ENCODE measurements at regions not wholly inside any gene's neighbourhood (a gene's known extent, or its start where the extent isn't known, plus 50 kb on each side); places are given as distances from the start of the nearest gene placed in this dataset.

- TF ChIP-seq CTCF (IDR thresholded peaks at IDR 0.05) (no peak), REST (IDR thresholded peaks at IDR 0.05; ENCODE audit: insufficient read depth in 1 of 2, low read depth in 2 of 2, low read length in 1 of 2) (no peak), TCF7L2 (IDR thresholded peaks at IDR 0.05; ENCODE audit: low read depth, low read length) (no peak), POLR2AphosphoS5 (IDR thresholded peaks at IDR 0.05; ENCODE audit: low read depth, low read length) (no peak), SIN3A (IDR thresholded peaks at IDR 0.05; ENCODE audit: borderline replicate concordance, insufficient read depth, low read depth, low read length) (no peak)
These were observed 169.8 kb upstream of the PPP1R26 start for GRCh38 chr9:135309763-135310125.
